GM06990 (cell line): ENCODE measurements at regions not wholly inside any gene's neighbourhood (a gene's known extent, or its start where the extent isn't known, plus 50 kb on each side); places are given as distances from the start of the nearest gene placed in this dataset.
"Not testable (repeated sequence)": the region's sequence is repeated elsewhere in the genome, so short reads cannot be mapped to it uniquely, and the experiment has no call there.

ENCODE experiments used
- DNase-seq: peaks from one replicate; pipeline ENCODE4 v3.0.0-alpha.2; 2011; ENCODE audit not compliant: insufficient read length; ENCODE audit errors: extremely low read depth
- H3K27me3 ChIP-seq: replicated peaks from 2 replicates; pipeline ENCODE4 v1.6.0; 2011; ENCODE audit warnings: low read length; ENCODE audit not compliant: control insufficient read depth, insufficient read depth
- H3K36me3 ChIP-seq: 2 replicates; pipeline ENCODE4 v1.5.1; 2011; ENCODE audit warnings: low read length; ENCODE audit not compliant: control insufficient read depth, insufficient read depth
- H3K4me3 ChIP-seq: replicated peaks from 2 replicates; pipeline ENCODE4 v1.5.1; 2011; ENCODE audit warnings: low read depth, mild to moderate bottlenecking, control low read depth, low read length
- TF ChIP-seq, protein P1 (sequence below): IDR thresholded peaks from 2 replicates; pipeline ENCODE4 v1.5.1; 2011; ENCODE audit warnings: low read length, control low read depth, mild to moderate bottlenecking, inconsistent platforms; ENCODE audit not compliant: insufficient read depth, poor library complexity, severe bottlenecking

DNA sequence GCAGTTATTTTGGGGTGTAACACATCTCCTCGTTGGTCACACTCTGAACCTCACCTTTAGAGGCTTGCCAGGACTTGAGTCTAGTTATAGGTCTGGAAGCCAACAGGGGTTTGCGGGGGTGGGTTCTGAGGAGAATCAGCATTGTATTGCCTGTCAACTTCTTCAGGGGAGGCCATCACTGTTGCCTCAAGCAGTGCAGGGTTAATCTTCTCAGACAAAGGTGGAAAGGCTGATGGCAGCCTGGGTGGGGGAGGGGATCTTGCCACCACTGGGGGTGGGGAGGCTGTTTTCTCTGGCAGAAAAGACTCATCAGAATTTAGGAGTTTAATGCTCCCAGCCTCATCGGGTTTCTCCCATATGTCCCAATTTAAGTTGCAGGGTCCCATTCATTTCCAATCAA, 387.8 kb downstream of the PRR32 start:
- H3K27me3 ChIP-seq: no peaks in the 10 kb centered on the region
- no peak overlapping the region for H3K4me3 ChIP-seq
- TF ChIP-seq, protein P1, sequence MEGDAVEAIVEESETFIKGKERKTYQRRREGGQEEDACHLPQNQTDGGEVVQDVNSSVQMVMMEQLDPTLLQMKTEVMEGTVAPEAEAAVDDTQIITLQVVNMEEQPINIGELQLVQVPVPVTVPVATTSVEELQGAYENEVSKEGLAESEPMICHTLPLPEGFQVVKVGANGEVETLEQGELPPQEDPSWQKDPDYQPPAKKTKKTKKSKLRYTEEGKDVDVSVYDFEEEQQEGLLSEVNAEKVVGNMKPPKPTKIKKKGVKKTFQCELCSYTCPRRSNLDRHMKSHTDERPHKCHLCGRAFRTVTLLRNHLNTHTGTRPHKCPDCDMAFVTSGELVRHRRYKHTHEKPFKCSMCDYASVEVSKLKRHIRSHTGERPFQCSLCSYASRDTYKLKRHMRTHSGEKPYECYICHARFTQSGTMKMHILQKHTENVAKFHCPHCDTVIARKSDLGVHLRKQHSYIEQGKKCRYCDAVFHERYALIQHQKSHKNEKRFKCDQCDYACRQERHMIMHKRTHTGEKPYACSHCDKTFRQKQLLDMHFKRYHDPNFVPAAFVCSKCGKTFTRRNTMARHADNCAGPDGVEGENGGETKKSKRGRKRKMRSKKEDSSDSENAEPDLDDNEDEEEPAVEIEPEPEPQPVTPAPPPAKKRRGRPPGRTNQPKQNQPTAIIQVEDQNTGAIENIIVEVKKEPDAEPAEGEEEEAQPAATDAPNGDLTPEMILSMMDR: no peak
- no peak for DNase-seq
- no peaks in the 10 kb centered on the region for H3K36me3 ChIP-seq

DNA sequence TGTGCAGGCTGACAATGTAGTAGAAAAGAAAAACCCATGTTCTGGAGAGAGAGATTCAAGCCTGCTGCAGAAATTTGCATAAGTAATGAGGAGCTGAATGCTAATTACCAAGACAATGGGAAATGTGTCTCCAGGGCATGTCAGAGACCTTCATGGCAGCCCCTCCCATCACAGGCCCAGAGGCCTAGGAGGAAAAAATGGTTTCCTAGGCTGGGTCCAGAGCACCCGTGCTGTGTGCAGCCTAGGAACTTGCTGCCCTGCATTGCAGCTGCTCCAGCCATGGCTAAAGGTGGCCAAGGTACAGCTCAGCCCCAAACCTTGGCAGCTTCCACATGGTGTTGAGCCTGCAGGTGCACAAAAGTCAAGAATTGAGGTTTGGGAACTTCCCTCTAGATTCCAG, 402.3 kb downstream of the PRR32 start:
- not testable (repeated sequence) for DNase-seq, H3K27me3 ChIP-seq, H3K36me3 ChIP-seq, H3K4me3 ChIP-seq

DNA sequence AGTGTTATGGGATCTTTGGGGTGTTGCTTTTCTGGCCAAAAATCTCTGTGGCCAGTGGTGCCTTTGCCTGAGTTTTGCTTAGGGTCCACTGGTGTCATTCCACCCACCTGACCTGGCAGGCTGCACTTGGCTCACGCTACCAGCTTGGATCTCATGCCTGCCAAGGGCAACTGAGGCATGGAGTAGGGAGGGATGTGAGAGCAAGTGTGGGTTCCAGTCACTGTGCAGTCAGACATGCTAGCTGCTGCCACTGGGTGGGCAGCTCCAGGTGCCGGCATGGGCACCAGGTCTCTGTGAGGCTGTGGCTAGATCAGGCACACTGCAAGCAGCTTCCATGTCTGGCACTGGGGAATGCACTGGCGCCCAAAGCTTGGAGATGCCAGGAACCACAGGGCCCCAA, 424.1 kb downstream of the PRR32 start:
- no peak for DNase-seq
- Histone ChIP-seq H3K27me3 (no peaks in the 10 kb centered on the region), H3K4me3 (no peak overlapping the region), H3K36me3 (no peaks in the 10 kb centered on the region)
- TF ChIP-seq, protein P1: no peak

DNA sequence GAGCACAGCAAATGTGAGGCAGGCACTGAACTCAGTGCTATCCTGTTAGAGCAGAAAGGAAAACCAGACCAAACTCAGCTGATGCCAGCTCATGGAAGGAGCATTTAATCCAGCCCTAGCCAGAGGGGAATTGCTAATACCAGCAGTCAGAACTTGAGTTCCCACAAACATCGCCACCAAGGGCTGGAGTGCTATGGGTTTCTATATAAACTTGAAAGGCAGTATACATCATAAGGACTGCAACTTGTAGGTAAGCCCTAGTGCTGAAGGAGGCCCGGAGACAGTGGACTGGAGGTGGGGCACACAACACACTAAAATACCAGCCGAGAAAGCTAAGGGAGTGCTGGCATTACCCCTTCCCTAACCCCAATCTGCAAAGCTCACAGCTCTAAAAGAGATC, 440.2 kb downstream of the PRR32 start:
- TF ChIP-seq, protein P1: no peak
- H3K36me3 ChIP-seq: no peaks in the 10 kb centered on the region
- H3K27me3 ChIP-seq: no peaks in the 10 kb centered on the region
- H3K4me3 ChIP-seq: no peak overlapping the region
- no peak for DNase-seq

DNA sequence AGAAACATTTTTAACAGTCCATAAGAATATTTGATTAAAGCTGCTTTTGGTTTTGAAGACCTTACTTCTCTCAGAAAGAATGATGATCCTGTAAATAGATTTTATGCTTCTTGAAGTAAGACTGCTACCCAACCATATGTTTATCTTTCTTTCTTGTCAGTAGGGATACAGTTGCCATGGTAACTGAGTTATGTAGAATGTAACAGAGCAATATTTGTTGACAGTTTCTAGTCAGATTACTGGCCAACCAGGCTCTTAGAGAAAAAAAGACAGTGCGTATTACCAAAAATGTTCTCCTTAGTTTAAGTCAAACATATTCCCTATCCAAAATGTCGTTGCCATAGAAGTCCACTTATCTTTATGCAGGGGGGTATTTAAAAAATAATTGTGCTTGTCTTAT, 456.8 kb downstream of the PRR32 start:
- Histone ChIP-seq H3K36me3 (no peaks in the 10 kb centered on the region), H3K4me3 (no peak overlapping the region), H3K27me3 (no peaks in the 10 kb centered on the region)
- TF ChIP-seq, protein P1: no peak
- DNase-seq: no peak

DNA sequence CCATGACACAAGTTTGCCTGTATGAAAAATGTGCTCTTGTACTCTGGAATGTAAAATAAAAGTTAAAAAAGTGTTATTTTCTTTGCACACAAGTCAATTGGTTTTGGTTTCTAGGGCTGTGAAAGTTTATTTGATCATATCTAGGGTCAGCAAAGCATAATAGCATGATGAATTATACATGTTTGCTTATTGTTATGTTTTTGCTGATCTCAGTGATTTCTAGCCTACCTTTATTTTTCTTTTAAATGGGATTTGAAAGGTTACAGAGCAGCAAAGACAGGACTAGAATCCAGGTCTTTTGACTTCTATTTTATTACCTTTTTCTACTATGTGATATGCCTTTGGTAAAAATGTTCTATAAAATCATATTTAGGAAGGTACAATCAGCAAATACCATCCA, 481.0 kb downstream of the PRR32 start:
- Histone ChIP-seq H3K27me3 (no peaks in the 10 kb centered on the region), H3K36me3 (no peaks in the 10 kb centered on the region), H3K4me3 (no peak overlapping the region)
- TF ChIP-seq, protein P1: no peak
- DNase-seq: no peak
